Esophagus squamous epithelium (tissue), 4 donors: ENCODE measurements at regions not wholly inside any gene's neighbourhood (a gene's known extent, or its start where the extent isn't known, plus 50 kb on each side); places are given as distances from the start of the nearest gene placed in this dataset.

Experiments used
- POLR2A ChIP-seq, 4 donors: fragments of 450-650 bp; IDR thresholded peaks; one replicate each; pipeline ENCODE4 v1.6.1; 2017; ENCODE audit warnings: antibody characterized with exemption in 4 of 4, mild to moderate bottlenecking in 4 of 4, moderate library complexity in 3 of 4
- TF ChIP-seq, protein P1 (sequence below), 6 experiments: fragments of 450-650 bp in 4 of 6; fragments of 200-600 bp in 2 of 6; sonication (generic) in 2 of 6; IDR thresholded peaks; one replicate each; pipeline ENCODE4 v1.5.1; 2016 to 2019; ENCODE audit warnings: antibody characterized with exemption in 6 of 6, mild to moderate bottlenecking in 4 of 6, moderate library complexity in 4 of 6

DNA sequence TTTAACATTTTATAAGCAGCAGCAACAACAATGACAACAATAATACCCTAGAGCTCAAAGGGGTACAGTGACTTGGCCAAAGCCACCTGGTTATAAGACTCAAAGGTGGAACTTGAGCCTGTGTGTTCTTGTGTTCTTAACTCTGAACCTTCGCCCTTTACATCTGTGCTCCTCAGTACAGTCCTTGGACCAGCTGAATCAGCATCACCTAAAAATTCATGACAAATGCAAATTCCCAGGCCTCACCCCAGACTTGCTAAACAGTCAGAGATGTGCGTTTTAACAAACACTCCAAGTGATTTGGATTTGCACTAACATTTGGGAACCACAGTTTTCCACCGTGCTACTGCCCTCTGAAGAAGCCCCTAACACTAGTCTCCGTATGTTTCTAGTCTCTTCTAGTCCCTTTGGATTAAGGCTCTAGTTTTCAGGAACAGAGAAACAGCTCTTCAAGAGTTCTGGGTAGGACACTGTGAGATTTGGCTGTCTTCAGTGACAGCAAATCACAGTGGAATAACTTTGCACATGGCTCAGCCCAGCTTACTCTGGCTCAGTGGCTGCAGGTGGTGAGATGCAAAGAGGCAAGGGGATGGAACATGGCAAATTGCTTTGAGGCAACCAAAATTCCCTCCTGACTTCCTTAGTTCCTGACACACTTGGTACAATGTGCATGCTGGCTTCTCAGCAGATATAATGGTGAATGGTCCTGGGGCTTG is 151.0 kb upstream of the CDH11 start:
- TF ChIP-seq POLR2A (IDR thresholded peaks at IDR 0.05): no peak
- TF ChIP-seq, protein P1, sequence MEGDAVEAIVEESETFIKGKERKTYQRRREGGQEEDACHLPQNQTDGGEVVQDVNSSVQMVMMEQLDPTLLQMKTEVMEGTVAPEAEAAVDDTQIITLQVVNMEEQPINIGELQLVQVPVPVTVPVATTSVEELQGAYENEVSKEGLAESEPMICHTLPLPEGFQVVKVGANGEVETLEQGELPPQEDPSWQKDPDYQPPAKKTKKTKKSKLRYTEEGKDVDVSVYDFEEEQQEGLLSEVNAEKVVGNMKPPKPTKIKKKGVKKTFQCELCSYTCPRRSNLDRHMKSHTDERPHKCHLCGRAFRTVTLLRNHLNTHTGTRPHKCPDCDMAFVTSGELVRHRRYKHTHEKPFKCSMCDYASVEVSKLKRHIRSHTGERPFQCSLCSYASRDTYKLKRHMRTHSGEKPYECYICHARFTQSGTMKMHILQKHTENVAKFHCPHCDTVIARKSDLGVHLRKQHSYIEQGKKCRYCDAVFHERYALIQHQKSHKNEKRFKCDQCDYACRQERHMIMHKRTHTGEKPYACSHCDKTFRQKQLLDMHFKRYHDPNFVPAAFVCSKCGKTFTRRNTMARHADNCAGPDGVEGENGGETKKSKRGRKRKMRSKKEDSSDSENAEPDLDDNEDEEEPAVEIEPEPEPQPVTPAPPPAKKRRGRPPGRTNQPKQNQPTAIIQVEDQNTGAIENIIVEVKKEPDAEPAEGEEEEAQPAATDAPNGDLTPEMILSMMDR (IDR thresholded peaks at IDR 0.05): no peak
